GM18870 (cell line): ENCODE measurements at regions not wholly inside any gene's neighbourhood (a gene's known extent, or its start where the extent isn't known, plus 50 kb on each side); places are given as distances from the start of the nearest gene placed in this dataset.

Experiments
- ATAC-seq: cut with Tn5 transposase; IDR thresholded peaks from one replicate; pipeline ENCODE4 v1.9.1; 2021; ENCODE audit warnings: moderate library complexity; ENCODE audit not compliant: unreplicated experiment

- ATAC-seq, result no peak
Measured at GRCh38 chr7:86914551-86914950, 144.9 kb downstream of the ELAPOR2 start.
